GM13976 (cell line): ENCODE measurements at regions not wholly inside any gene's neighbourhood (a gene's known extent, or its start where the extent isn't known, plus 50 kb on each side); places are given as distances from the start of the nearest gene placed in this dataset.

Source experiments
- DNase-seq: peaks from one replicate; pipeline ENCODE4 v3.0.0; 2012; ENCODE audit warnings: low spot score
- in situ Hi-C: fragments of 300-500 bp; cut with MboI; formaldehyde crosslinking; loops from one replicate; pipeline ENCODE4 v1.12.0; 2022; ENCODE audit warnings: low sequenced_read_pairs, mixed read lengths, inconsistent platforms; ENCODE audit not compliant: unreplicated experiment
- TF ChIP-seq, protein P1 (sequence below): IDR thresholded peaks from 2 replicates; pipeline ENCODE4 v1.5.1; 2012; ENCODE audit warnings: borderline replicate concordance, mild to moderate bottlenecking; ENCODE audit not compliant: insufficient read depth; ENCODE audit errors: extremely low read depth, missing control alignments, control extremely low read depth

DNA sequence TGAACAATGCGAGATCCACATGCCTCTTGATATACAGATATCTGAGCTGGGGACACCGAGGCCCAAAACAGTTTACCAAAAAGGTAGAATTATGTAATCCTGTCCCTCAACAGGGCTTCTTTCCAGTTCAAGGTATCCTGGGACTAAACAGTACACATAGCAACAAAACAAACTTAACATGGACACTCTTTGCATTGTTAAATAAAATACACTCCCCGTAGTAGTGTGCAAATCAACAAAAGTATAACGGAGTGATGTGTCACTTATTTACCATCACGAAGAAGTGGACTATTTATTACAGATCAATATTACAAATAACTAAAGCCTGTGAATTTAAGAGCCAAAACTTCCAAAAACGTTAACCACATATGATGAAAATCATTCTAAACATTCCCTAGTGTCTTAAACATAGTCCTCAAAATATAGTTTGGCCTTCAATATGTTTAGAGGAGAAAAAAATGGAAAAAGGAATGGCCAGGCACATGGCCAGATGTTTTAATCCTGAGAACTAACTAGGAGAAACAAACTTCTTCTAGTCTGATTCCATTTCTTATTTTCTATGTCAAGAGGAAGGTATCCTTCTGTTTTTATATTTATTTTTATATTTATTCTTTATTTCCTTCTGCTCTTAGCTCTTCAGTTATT, 377.5 kb downstream of the OSR1 start:
- no peak for DNase-seq
- TF ChIP-seq, protein P1, sequence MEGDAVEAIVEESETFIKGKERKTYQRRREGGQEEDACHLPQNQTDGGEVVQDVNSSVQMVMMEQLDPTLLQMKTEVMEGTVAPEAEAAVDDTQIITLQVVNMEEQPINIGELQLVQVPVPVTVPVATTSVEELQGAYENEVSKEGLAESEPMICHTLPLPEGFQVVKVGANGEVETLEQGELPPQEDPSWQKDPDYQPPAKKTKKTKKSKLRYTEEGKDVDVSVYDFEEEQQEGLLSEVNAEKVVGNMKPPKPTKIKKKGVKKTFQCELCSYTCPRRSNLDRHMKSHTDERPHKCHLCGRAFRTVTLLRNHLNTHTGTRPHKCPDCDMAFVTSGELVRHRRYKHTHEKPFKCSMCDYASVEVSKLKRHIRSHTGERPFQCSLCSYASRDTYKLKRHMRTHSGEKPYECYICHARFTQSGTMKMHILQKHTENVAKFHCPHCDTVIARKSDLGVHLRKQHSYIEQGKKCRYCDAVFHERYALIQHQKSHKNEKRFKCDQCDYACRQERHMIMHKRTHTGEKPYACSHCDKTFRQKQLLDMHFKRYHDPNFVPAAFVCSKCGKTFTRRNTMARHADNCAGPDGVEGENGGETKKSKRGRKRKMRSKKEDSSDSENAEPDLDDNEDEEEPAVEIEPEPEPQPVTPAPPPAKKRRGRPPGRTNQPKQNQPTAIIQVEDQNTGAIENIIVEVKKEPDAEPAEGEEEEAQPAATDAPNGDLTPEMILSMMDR: no peak
- in situ Hi-C loops: no loop called here

DNA sequence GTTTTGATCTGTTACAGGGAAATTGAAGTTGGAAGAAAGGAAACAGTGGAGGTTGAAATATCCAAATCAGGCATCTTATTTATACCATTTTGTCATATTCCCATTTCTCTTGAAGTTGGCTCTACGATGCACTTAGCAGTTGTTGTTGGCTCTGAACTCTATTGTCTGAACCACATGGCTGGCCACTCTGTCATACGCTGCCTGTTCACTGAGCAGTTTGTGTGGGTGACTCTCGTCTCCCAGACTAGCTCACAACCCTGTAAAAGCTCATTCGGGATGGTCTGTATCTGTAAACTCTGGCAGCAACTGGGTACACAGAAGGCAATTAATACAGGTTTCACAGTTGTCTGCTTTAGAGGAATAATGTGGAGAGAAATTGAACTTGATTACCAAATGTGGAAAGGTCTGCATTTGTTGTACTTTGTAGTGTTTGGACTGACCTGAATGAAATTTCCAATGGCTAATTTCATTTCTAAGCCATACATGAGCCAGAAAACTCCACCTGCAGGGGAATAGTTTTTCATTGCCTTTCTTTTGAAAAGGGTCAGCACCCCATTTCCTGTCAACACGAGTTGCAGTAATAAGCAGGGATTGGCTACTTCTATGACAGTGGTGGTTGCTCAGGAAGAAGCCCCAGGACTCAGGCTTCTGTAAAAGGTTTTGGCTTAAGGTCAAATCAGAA, 378.2 kb downstream of the OSR1 start:
- in situ Hi-C loops: no loop called here
- TF ChIP-seq, protein P1: no peak
- DNase-seq: no peak

DNA sequence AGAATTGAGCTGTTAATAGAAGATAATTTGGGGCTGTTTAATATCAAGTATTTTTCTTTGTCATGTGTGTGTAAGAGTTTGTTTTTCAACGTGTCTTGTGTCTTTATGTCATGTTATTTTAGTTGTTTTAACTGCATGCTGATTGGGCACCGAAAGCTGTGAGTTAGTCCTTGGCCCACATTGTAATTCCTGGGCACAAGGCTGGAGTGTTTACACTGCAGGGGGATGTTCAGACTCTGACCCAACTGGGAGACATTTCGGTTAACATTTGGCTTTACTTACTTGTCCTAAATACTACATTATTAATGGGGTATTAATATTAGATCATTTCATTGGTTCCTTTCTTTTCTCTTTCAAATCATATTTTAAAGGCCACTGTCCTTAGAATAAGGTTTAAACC, 381.0 kb downstream of the OSR1 start:
- no peak for DNase-seq
- in situ Hi-C loops: no loop called here
- TF ChIP-seq, protein P1: no peak

DNA sequence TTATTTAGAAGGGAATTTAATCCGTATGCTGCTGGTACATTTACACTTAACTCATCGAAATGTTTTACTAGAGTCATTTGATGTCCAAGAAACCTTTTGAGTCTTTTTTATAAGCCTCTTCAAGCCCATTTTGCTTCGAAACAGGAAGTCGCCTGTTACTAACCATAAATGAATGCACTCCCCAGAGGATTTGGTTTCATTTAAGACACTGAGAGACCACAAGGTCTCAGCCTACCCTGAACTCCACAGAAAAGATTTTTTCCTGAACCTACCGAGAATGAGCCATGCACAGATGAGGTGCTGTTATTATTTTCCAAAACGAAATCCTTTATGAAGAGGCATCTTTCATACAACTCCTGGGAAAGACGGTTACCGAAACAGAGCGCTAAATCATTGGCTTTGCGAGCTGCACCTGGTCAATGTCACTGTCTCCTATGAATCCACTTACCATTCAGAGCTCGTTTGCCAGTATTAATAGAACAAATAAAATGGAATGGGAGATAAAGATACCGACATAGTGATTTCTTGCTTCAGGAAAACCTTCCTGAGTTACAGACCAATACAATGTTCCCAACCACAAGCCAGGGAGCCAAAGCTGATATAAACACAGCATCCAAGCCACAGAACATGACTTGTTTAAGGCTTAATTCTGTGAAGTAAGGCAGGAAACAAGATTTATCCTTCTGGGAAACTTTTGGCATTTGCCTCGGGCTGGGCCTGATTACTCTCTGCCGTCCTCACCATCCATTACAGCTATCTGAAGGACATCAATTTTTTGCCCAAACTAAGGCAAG, 382.1 kb downstream of the OSR1 start:
- DNase-seq: no peak
- TF ChIP-seq, protein P1: no peak
- in situ Hi-C loops: no loop called here

DNA sequence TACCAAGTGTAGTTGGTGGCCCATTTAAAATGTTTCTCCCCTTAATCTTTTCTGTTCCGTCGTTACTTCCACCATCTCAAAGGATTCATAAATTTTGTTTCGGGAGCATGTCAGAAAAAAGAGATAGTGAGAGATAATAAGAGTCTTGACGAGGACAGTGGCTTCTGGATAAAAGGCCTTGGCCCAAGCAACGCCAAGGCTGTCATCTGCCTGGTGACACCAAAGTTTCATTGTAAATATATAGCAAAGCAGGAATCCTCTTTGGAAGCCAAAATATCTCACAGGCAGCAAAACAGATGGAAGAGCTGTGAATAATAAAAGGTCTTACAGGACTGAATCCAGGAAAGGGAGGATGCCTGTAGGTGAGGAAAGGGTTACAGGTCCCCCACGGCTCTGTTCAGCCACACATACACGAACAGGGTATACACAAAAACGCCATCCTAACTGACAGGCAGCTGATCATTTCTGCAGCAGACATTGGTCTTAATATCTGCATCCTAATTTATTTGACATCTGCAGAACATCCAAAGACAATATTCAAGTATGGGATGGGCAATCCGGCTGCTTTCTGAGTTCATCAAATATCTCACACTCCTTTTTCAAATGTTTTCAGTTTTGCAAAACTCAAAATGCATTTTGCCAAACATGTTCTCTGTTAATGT, 382.8 kb downstream of the OSR1 start:
- DNase-seq: no peak
- in situ Hi-C loops: no loop called here
- TF ChIP-seq, protein P1: no peak

DNA sequence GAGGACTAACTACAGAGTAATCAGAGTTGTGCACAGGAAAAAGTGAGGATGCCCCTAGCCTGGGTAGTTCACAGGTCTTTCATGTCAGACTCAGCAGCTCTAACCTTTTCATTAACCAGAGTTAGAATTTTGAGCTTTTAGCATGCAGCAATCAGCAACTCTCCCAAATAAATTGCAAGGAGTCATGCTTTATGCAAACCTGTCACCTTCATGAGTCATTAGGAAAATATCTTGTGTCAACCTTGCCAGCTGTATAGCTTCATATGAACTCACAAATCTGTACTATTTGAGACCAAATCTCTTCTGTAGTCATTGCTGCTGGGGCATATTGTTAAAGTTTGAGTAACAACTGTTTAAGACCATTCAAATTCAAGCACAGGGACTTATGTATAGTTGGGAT, 382.3 kb upstream of the NT5C1B start:
- TF ChIP-seq, protein P1: no peak
- no peak for DNase-seq
- in situ Hi-C loops: no loop called here
